HT1080 (cell line): ENCODE measurements at regions not wholly inside any gene's neighbourhood (a gene's known extent, or its start where the extent isn't known, plus 50 kb on each side); places are given as distances from the start of the nearest gene placed in this dataset.

ENCODE experiments used
- DNase-seq: peaks from one replicate; pipeline ENCODE4 v3.0.0-alpha.2; 2015; ENCODE audit warnings: low read depth

- DNase-seq = no peak
Measured at GRCh38 chr10:88023676-88024075, 160.3 kb downstream of the PTEN start.

GRCh38 chr10:88026031-88026430 lies 162.6 kb downstream of the PTEN start:
- no peak for DNase-seq

- DNase-seq = no peak
Measured at GRCh38 chr10:88027570-88027969, 164.1 kb downstream of the PTEN start.

GRCh38 chr10:88028072-88028471 lies 164.6 kb downstream of the PTEN start:
- no peak for DNase-seq

- peak; percentile 13 for DNase-seq
Measured at GRCh38 chr10:88028654-88029053, 165.2 kb downstream of the PTEN start.

GRCh38 chr10:88032566-88032965 lies 169.1 kb downstream of the PTEN start:
- peak; percentile 55 for DNase-seq

- DNase-seq = no peak
Measured at GRCh38 chr10:88033385-88033784, 170.0 kb downstream of the PTEN start.

- DNase-seq = no peak
Measured at GRCh38 chr10:88033793-88034192, 170.4 kb downstream of the PTEN start.

- DNase-seq = no peak
Measured at GRCh38 chr10:88036126-88036525, 172.7 kb downstream of the PTEN start.

- DNase-seq = no peak
Measured at GRCh38 chr10:88037623-88038022, 174.2 kb downstream of the PTEN start.

GRCh38 chr10:88038268-88038667 lies 174.8 kb downstream of the PTEN start:
- no peak for DNase-seq

GRCh38 chr10:88039496-88040200 lies 176.2 kb downstream of the PTEN start:
- DNase-seq = peak; percentile 47

GRCh38 chr10:88041243-88042159 lies 178.1 kb downstream of the PTEN start:
- DNase-seq = no peak

GRCh38 chr10:88042160-88043100 lies 179.0 kb downstream of the PTEN start:
- DNase-seq = no peak

- no peak for DNase-seq
Measured at GRCh38 chr10:88045096-88045495, 181.7 kb downstream of the PTEN start.

- no peak for DNase-seq
Measured at GRCh38 chr10:88045656-88046415, 182.4 kb downstream of the PTEN start.

- no peak for DNase-seq
Measured at GRCh38 chr10:88047579-88047978, 184.2 kb downstream of the PTEN start.

- DNase-seq = no peak
Measured at GRCh38 chr10:88048312-88048711, 184.9 kb downstream of the PTEN start.

GRCh38 chr10:88049204-88049603 lies 185.8 kb downstream of the PTEN start:
- no peak for DNase-seq

- no peak for DNase-seq
Measured at GRCh38 chr10:88057720-88058119, 194.3 kb downstream of the PTEN start.

GRCh38 chr10:88058750-88059149 lies 195.3 kb downstream of the PTEN start:
- no peak for DNase-seq
